ENCODE measurements at regions not wholly inside any gene's neighbourhood (a gene's known extent, or its start where the extent isn't known, plus 50 kb on each side); places are given as distances from the start of the nearest gene placed in this dataset.

- TF ChIP-seq ZBTB11 (tag by site-specific recombination; conservative IDR thresholded peaks at IDR 0.05; ENCODE audit: low read depth) (no peak), ZNF660 (tag by site-specific recombination; IDR thresholded peaks at IDR 0.05) (no peak)
Observed at GRCh38 chr5:96247097-96247701, 185.8 kb downstream of the PCSK1 start (continued).

GRCh38 chr5:96245140-96246091 lies 187.6 kb downstream of the PCSK1 start:
- Histone ChIP-seq H3K36me3 (ENCODE audit: control insufficient read depth in 2 of 2, insufficient read depth in 1 of 2, low read length in 2 of 2) (no peaks in the 10 kb centered on the region), H3K4me1 (ENCODE audit: control insufficient read depth, insufficient read depth, low read length) (no peaks in the 10 kb centered on the region; the same call in 1 of the 2 replicates), H3K4me3 (ENCODE audit: low read depth, low read length) (no peak overlapping the region), H3K9me3 (ENCODE audit: control insufficient read depth, insufficient read depth, low read depth, low read length) (no peaks in the 10 kb centered on the region), H3K27ac (ENCODE audit: extremely low read depth, low read depth, low read length) (no peak overlapping the region)
- no peak for TF ChIP-seq ZNF548 (tag by site-specific recombination; IDR thresholded peaks at IDR 0.05)
- no peak for TF ChIP-seq ZNF350 (tag by site-specific recombination; IDR thresholded peaks at IDR 0.05)
- no peak for TF ChIP-seq ZNF561 (tag by site-specific recombination; IDR thresholded peaks at IDR 0.05; ENCODE audit: borderline replicate concordance)
- no peak for TF ChIP-seq ZNF311 (tag by site-specific recombination; IDR thresholded peaks at IDR 0.05; ENCODE audit: borderline replicate concordance)
- no peak for TF ChIP-seq ZNF768 (tag by site-specific recombination; IDR thresholded peaks at IDR 0.05)
- ChIA-PET CTCF (interaction anchor here (0.7 to 1.9 kb wide), 2 partner anchors 192 to 285 kb away, joined by 3 to 5 read pairs; no protein-coding TSS in a partner anchor), POLR2A (no interaction called here)

GRCh38 chr5:96244696-96245095 lies 188.4 kb downstream of the PCSK1 start:
- TF ChIP-seq ZNF248 (tag by site-specific recombination; IDR thresholded peaks at IDR 0.05), result no peak
- TF ChIP-seq ZNF266 (tag by site-specific recombination; IDR thresholded peaks at IDR 0.05; ENCODE audit: low read depth), result no peak
- no peak for TF ChIP-seq PBX3 (CRISPR knock-in tag; IDR thresholded peaks at IDR 0.05)
- TF ChIP-seq ZNF747 (tag by site-specific recombination; IDR thresholded peaks at IDR 0.05), result no peak
- no peak for TF ChIP-seq ZNF600 (tag by site-specific recombination; IDR thresholded peaks at IDR 0.05)
- no peak for TF ChIP-seq OSR2 (tag by site-specific recombination; IDR thresholded peaks at IDR 0.05)
- TF ChIP-seq ZNF19 (tag by site-specific recombination; IDR thresholded peaks at IDR 0.05; ENCODE audit: low read depth), result no peak
- TF ChIP-seq KLF10 (tag by site-specific recombination; IDR thresholded peaks at IDR 0.05), result no peak
- TF ChIP-seq ZNF621 (tag by site-specific recombination; IDR thresholded peaks at IDR 0.05), result no peak
- TF ChIP-seq ZFP37 (tag by site-specific recombination; IDR thresholded peaks at IDR 0.05), result no peak
- no peaks in the 10 kb centered on the region for H3K9me3 ChIP-seq (ENCODE audit: control insufficient read depth, insufficient read depth, low read depth, low read length)
- no peak overlapping the region for H3K27ac ChIP-seq (ENCODE audit: extremely low read depth, low read depth, low read length)
- no peaks in the 10 kb centered on the region for H3K36me3 ChIP-seq (ENCODE audit: control insufficient read depth in 2 of 2, insufficient read depth in 1 of 2, low read length in 2 of 2)
- POLR2A ChIA-PET, result no interaction called here
- H3K4me1 ChIP-seq (ENCODE audit: control insufficient read depth, insufficient read depth, low read length), result no peaks in the 10 kb centered on the region; the same call in 1 of the 2 replicates
- H3K4me3 ChIP-seq (ENCODE audit: low read depth, low read length), result no peak overlapping the region
- CTCF ChIA-PET, result interaction anchor here (1.9 kb wide), 1 partner anchor 284 kb away, joined by 5 read pairs; no protein-coding TSS in a partner anchor
